MCF 10A (cell line): ENCODE measurements at regions not wholly inside any gene's neighbourhood (a gene's known extent, or its start where the extent isn't known, plus 50 kb on each side); places are given as distances from the start of the nearest gene placed in this dataset.
A peak's percentile ranks its signal among the peaks of the same experiment; 100 is the strongest.

ENCODE experiments used
- BruUV-seq: library from RNA; stranded (reverse); fragments of 400-500 nt; replicated peaks from 2 replicates; lab custom pipeline; 2021; lab: Mats Ljungman, UMichigan
- CTCF ChIA-PET: fragments of 300-600 bp; sonication (Branson Sonifier 250); formaldehyde crosslinking; extraction: SDS; loops from one replicate; lab custom pipeline; 2021; ENCODE audit warnings: antibody characterized with exemption, inconsistent platforms; lab: Yijun Ruan, JAX
- POLR2A ChIA-PET: fragments of 300-600, 350-650 bp; sonication (Branson Sonifier 250); formaldehyde crosslinking; extraction: SDS; loops from one replicate; lab custom pipeline; 2020; ENCODE audit warnings: antibody characterized with exemption, inconsistent platforms; lab: Yijun Ruan, JAX
- DNase-seq: peaks from one replicate; pipeline ENCODE4 v3.0.0-alpha.2; 2018; ENCODE audit not compliant: unreplicated experiment
- H3K27ac Mint-ChIP-seq: one replicate; pipeline ENCODE4 v1.8.0; 2022; ENCODE audit warnings: mild to moderate bottlenecking, low read depth, mixed read lengths; ENCODE audit not compliant: unreplicated experiment
- H3K27me3 Mint-ChIP-seq: one replicate; pipeline ENCODE4 v1.8.0; 2022; ENCODE audit warnings: mixed read lengths; ENCODE audit not compliant: insufficient read depth, unreplicated experiment
- H3K36me3 Mint-ChIP-seq: one replicate; pipeline ENCODE4 v1.8.0; 2022; ENCODE audit warnings: mild to moderate bottlenecking, moderate library complexity, mixed read lengths; ENCODE audit not compliant: insufficient read depth, unreplicated experiment
- H3K4me1 Mint-ChIP-seq: one replicate; pipeline ENCODE4 v1.8.0; 2022; ENCODE audit warnings: mixed read lengths; ENCODE audit not compliant: insufficient read depth, unreplicated experiment
- H3K4me3 Mint-ChIP-seq: one replicate; pipeline ENCODE4 v1.8.0; 2022; ENCODE audit warnings: mild to moderate bottlenecking, moderate library complexity, mixed read lengths; ENCODE audit not compliant: unreplicated experiment
- H3K9me3 Mint-ChIP-seq: one replicate; pipeline ENCODE4 v1.8.0; 2022; ENCODE audit warnings: mixed read lengths; ENCODE audit not compliant: unreplicated experiment
- CTCF ChIP-seq: fragments of 200-600 bp; IDR thresholded peaks from one replicate; pipeline ENCODE4 v1.8.0; 2022; ENCODE audit warnings: antibody characterized with exemption, mild to moderate bottlenecking; ENCODE audit not compliant: unreplicated experiment
- intact Hi-C: fragments of 100-400 bp; cut with micrococcal nuclease; formaldehyde crosslinking; loops from 2 replicates; pipeline ENCODE4 v1.14.1; 2022

GRCh38 chr2:18247282-18248110, 313.0 kb downstream of the RDH14 start:
- DNase-seq = no peak
- Mint-ChIP-seq H3K27me3 (no peaks in the 10 kb centered on the region), H3K27ac (peak overlapping the region; percentile 28), H3K9me3 (no peaks in the 10 kb centered on the region), H3K4me1 (no peaks in the 10 kb centered on the region), H3K4me3 (no peak overlapping the region), H3K36me3 (no peaks in the 10 kb centered on the region)
- no TSS peak for BruUV-seq
- intact Hi-C loops = no loop called here
- TF ChIP-seq CTCF = no peak
- POLR2A ChIA-PET = interaction anchor here (0.9 kb wide), 1 partner anchor 93 kb away, joined by 3 read pairs; no protein-coding TSS in a partner anchor
- CTCF ChIA-PET = interaction anchor here (0.7 kb wide), 1 partner anchor 528 kb away, joined by 3 read pairs; no protein-coding TSS in a partner anchor

GRCh38 chr2:18245375-18245774, 315.1 kb downstream of the RDH14 start:
- Mint-ChIP-seq H3K36me3 (no peaks in the 10 kb centered on the region), H3K4me1 (no peaks in the 10 kb centered on the region), H3K9me3 (no peaks in the 10 kb centered on the region), H3K27me3 (no peaks in the 10 kb centered on the region), H3K27ac (no peak overlapping the region), H3K4me3 (no peak overlapping the region)
- ChIA-PET POLR2A (no interaction called here), CTCF (interaction anchor here (0.6 to 0.7 kb wide), 2 partner anchors 39 to 159 kb away, joined by 4 read pairs; no protein-coding TSS in a partner anchor)
- TF ChIP-seq CTCF = no peak
- DNase-seq = no peak
- BruUV-seq = no TSS peak
- intact Hi-C loops = no loop called here

GRCh38 chr2:18244845-18245244, 315.6 kb downstream of the RDH14 start:
- Mint-ChIP-seq H3K4me1 (no peaks in the 10 kb centered on the region), H3K4me3 (no peak overlapping the region), H3K27ac (no peak overlapping the region), H3K9me3 (no peaks in the 10 kb centered on the region), H3K27me3 (no peaks in the 10 kb centered on the region), H3K36me3 (no peaks in the 10 kb centered on the region)
- DNase-seq = no peak
- no TSS peak for BruUV-seq
- no peak for TF ChIP-seq CTCF
- ChIA-PET CTCF (interaction anchor here (0.6 to 1.0 kb wide), 2 partner anchors 40 to 128 kb away, joined by 4 read pairs; no protein-coding TSS in a partner anchor), POLR2A (no interaction called here)
- intact Hi-C loops = no loop called here

GRCh38 chr2:18243816-18244215, 316.6 kb downstream of the RDH14 start:
- no peak for DNase-seq
- BruUV-seq = no TSS peak
- POLR2A ChIA-PET = no interaction called here
- H3K9me3 Mint-ChIP-seq = no peaks in the 10 kb centered on the region
- no peak for TF ChIP-seq CTCF
- no peaks in the 10 kb centered on the region for H3K4me1 Mint-ChIP-seq
- H3K27me3 Mint-ChIP-seq = no peaks in the 10 kb centered on the region
- intact Hi-C loops = no loop called here
- no peaks in the 10 kb centered on the region for H3K36me3 Mint-ChIP-seq
- no peak overlapping the region for H3K27ac Mint-ChIP-seq
- H3K4me3 Mint-ChIP-seq = no peak overlapping the region
- CTCF ChIA-PET = interaction anchor here (0.5 to 1.0 kb wide), 2 partner anchors 94 to 129 kb away, joined by 3 to 4 read pairs; no protein-coding TSS in a partner anchor
